HG03460 (cell line): ENCODE measurements at regions not wholly inside any gene's neighbourhood (a gene's known extent, or its start where the extent isn't known, plus 50 kb on each side); places are given as distances from the start of the nearest gene placed in this dataset.
"Not testable (repeated sequence)": the region's sequence is repeated elsewhere in the genome, so short reads cannot be mapped to it uniquely, and the experiment has no call there.

Experiments
- ATAC-seq: cut with Tn5 transposase; IDR thresholded peaks from one replicate; pipeline ENCODE4 v1.9.1; 2021; ENCODE audit not compliant: unreplicated experiment

GRCh38 chr14:21802441-21802840 lies 128.8 kb upstream of the OR4E1 start:
- no peak for ATAC-seq

- ATAC-seq = no peak
Observed at GRCh38 chr14:21796916-21797315, 123.3 kb upstream of the OR4E1 start.

GRCh38 chr14:21795456-21795855 lies 121.8 kb upstream of the OR4E1 start:
- no peak for ATAC-seq

GRCh38 chr14:21791749-21792148 lies 118.1 kb upstream of the OR4E1 start:
- no peak for ATAC-seq

GRCh38 chr14:21788687-21789086 lies 115.1 kb upstream of the OR4E1 start:
- ATAC-seq = not testable (repeated sequence)

GRCh38 chr14:21787242-21787641 lies 113.6 kb upstream of the OR4E1 start:
- ATAC-seq = not testable (repeated sequence)

GRCh38 chr14:21781543-21781942 lies 107.9 kb upstream of the OR4E1 start:
- ATAC-seq = no peak

- ATAC-seq = no peak
Observed at GRCh38 chr14:21780429-21781084, 106.9 kb upstream of the OR4E1 start.

- ATAC-seq = no peak
Observed at GRCh38 chr14:21771671-21772070, 98.1 kb upstream of the OR4E1 start.

GRCh38 chr14:21768875-21769257 lies 95.2 kb upstream of the OR4E1 start:
- ATAC-seq = no peak

- ATAC-seq = no peak
Observed at GRCh38 chr14:21768116-21768874, 94.7 kb upstream of the OR4E1 start.

GRCh38 chr14:21760360-21760759 lies 86.7 kb upstream of the OR4E1 start:
- ATAC-seq = not testable (repeated sequence)

GRCh38 chr14:21749306-21749868 lies 75.8 kb upstream of the OR4E1 start:
- no peak for ATAC-seq

- no peak for ATAC-seq
Observed at GRCh38 chr14:21748869-21749303, 75.3 kb upstream of the OR4E1 start.

GRCh38 chr14:21735639-21736307 lies 62.2 kb upstream of the OR4E1 start:
- ATAC-seq = no peak

GRCh38 chr14:21735200-21735599 lies 61.6 kb upstream of the OR4E1 start:
- no peak for ATAC-seq

- ATAC-seq = no peak
Observed at GRCh38 chr14:21734457-21735074, 60.9 kb upstream of the OR4E1 start.

GRCh38 chr14:21729703-21730233 lies 56.1 kb upstream of the OR4E1 start:
- no peak for ATAC-seq

- ATAC-seq = no peak
Observed at GRCh38 chr14:21725250-21725649, 51.6 kb upstream of the OR4E1 start.

GRCh38 chr14:21724090-21724973 lies 50.7 kb upstream of the OR4E1 start:
- ATAC-seq = no peak
